ENCODE measurements at regions not wholly inside any gene's neighbourhood (a gene's known extent, or its start where the extent isn't known, plus 50 kb on each side); places are given as distances from the start of the nearest gene placed in this dataset.

DNA sequence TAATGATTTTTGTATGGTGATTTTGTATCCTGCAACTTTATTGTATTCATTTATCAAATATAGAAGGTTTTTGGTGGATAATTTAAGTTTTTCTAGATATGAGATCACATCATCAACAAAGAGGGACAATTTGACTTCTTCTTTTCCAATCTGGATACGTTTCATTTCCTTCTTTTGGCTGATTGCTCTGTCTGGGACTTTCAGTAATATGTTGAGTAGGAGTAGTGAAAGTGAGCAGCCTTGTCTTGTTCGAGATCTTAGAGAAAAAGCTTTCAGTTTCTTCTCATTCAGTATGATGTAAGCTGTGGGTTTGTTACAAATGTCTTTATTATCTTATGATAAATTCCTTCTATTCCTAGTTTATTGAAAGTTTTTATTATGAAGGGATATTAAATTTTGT is 352.0 kb upstream of the DACH1 start:
- no peaks in the 10 kb centered on the region for H3K27me3 ChIP-seq (replicated peaks)
- no peaks in the 10 kb centered on the region for H3K9me3 ChIP-seq (replicated peaks)
- no peaks in the 10 kb centered on the region for H3K36me3 ChIP-seq
- H3K4me1 ChIP-seq (replicated peaks) = no peaks in the 10 kb centered on the region
- no peak overlapping the region for H3K27ac ChIP-seq
- DNase-seq (ENCODE audit: low read depth in 1 of 2, low spot score in 2 of 2) = no peak
- no peak overlapping the region for H3K4me3 ChIP-seq

DNA sequence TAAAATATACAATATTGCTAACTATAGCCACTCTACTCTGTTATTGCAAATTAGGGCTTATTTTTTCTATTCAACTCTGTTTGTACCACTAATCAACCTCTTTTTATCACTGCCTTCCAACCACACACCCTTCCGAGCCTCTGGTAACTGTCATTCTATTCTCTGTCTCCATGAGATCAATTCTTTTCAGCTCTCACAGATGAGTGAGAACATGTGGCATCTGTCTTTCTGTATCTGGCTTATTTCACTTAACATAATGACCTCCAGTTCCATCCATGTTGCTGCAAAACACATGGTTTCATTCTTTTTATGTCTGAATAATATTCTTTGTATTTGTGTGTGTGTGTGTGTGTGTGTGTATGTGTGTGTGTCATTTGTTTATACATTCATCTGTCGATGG is 350.1 kb upstream of the DACH1 start:
- no peaks in the 10 kb centered on the region for H3K36me3 ChIP-seq
- no peaks in the 10 kb centered on the region for H3K27me3 ChIP-seq (replicated peaks)
- no peak overlapping the region for H3K4me3 ChIP-seq
- H3K4me1 ChIP-seq (replicated peaks) = no peaks in the 10 kb centered on the region
- no peak overlapping the region for H3K27ac ChIP-seq
- no peak for DNase-seq (ENCODE audit: low read depth in 1 of 2, low spot score in 2 of 2)
- no peaks in the 10 kb centered on the region for H3K9me3 ChIP-seq (replicated peaks)

DNA sequence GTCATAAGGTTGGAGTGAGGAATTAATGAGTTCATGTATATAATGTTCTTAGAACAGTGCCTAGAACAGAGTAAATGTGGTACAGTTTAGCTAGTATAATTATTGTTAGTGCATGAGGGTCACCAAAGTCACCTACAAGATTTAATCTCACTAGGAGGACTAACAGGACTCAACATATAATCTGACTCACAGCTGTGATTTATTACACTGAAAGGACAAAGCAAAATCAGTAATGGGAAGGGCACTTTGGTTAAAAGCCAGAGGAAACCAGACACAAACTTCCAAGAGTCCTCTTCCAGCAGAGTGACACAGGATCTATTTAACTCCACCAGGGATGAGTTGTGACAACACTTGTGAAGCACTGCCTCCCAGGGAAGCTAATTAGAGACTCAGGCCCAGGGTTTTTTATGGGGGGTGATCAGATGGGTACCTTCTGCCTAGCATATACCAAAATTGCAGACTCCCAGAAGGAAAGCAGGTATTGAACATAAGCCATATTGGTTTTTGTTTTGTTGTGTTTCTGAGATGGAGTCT is 341.2 kb upstream of the DACH1 start:
- Histone ChIP-seq H3K36me3 (no peaks in the 10 kb centered on the region), H3K27me3 (replicated peaks) (no peaks in the 10 kb centered on the region), H3K9me3 (replicated peaks) (no peaks in the 10 kb centered on the region), H3K4me1 (replicated peaks) (no peaks in the 10 kb centered on the region), H3K27ac (no peak overlapping the region), H3K4me3 (no peak overlapping the region)
- no peak for DNase-seq (ENCODE audit: low read depth in 1 of 2, low spot score in 2 of 2)

DNA sequence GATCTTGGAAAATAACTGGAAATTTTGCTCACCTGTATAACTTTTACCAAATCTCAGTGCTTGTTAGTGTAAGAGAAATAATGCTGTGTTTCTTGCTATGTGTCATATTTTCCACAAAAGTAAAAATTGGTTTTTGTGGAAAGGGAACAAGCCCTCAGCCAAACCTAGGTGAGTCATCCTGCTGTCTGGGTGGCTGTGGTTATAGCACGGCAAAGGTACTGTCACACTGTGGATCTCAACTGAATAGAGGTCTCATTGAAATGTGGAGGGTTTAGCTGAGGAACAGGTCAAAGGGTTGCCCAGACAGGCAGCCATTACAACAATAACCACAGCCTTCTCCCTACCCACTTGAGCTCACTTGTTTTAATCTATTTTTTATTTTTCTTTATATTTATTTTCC is 338.8 kb upstream of the DACH1 start:
- no peak overlapping the region for H3K27ac ChIP-seq
- DNase-seq (ENCODE audit: low read depth in 1 of 2, low spot score in 2 of 2) = no peak
- H3K9me3 ChIP-seq (replicated peaks) = no peaks in the 10 kb centered on the region

DNA sequence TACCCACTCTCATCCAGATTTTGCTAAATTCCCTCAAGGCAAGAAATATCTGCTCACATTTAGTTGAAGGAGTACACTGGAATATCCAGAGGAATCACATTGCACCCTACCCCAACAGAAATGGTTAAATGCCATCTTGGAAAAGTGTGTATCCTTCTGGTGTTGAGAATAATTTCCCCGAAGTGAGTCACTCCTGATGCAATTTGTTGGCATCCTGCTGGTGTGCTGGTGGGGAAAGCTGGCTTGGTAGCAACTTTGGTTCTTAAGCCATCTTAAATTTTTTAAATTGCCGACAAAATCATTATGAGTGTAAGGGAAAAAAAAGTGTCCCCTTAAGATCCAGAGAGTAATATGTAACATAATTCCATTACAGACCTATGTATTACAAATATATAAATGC is 337.3 kb upstream of the DACH1 start:
- Histone ChIP-seq H3K27me3 (replicated peaks) (no peaks in the 10 kb centered on the region), H3K27ac (no peak overlapping the region), H3K4me1 (replicated peaks) (no peaks in the 10 kb centered on the region), H3K9me3 (replicated peaks) (no peaks in the 10 kb centered on the region), H3K36me3 (no peaks in the 10 kb centered on the region), H3K4me3 (no peak overlapping the region)
- no peak for DNase-seq (ENCODE audit: low read depth in 1 of 2, low spot score in 2 of 2)

More for the DNA sequence above, 338.8 kb upstream of the DACH1 start:
- no peaks in the 10 kb centered on the region for H3K36me3 ChIP-seq
- no peak overlapping the region for H3K4me3 ChIP-seq
- no peaks in the 10 kb centered on the region for H3K27me3 ChIP-seq (replicated peaks)
- no peaks in the 10 kb centered on the region for H3K4me1 ChIP-seq (replicated peaks)

DNA sequence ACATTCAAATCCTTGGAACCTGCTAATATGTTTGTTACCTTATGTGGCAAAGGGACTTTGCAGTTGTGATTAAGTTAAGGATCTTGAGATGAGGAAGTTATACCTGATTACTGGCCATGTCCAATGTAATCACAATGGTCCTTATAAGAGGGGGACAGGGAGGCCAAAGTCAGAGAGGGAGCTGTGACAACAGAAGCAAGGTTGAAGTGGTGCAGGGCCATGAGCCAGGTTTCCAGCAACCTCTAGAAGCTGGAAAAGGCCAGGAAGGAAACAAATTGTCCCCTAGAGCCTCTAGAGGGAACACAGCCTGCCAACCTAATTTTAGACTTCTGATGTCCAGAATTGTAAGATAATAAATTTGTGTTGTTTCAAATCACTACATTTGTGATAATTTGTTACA is 334.7 kb upstream of the DACH1 start:
- Histone ChIP-seq H3K36me3 (no peaks in the 10 kb centered on the region), H3K27ac (no peak overlapping the region), H3K4me1 (replicated peaks) (no peaks in the 10 kb centered on the region), H3K4me3 (no peak overlapping the region), H3K27me3 (replicated peaks) (no peaks in the 10 kb centered on the region), H3K9me3 (replicated peaks) (no peaks in the 10 kb centered on the region)
- DNase-seq (ENCODE audit: low read depth in 1 of 2, low spot score in 2 of 2) = no peak

DNA sequence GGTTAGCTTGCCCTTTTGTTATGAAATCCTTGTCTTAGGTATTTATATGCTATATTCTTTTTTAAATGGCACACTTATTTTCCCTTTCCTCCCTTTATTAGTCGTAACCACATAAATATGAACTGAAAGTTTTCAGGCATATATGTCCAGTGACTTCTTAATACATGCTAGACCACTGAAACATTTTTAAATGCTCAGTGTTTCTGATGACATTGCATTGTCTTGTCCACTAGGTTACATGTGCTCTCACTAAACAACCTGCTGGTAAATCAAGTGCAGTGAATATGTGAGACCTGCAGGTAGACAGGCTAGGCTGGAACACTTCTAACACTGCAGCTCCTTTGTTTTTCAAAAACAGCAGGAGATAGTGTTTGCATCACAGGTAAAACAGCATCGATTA is 332.6 kb upstream of the DACH1 start:
- no peak for DNase-seq (ENCODE audit: low read depth in 1 of 2, low spot score in 2 of 2)

DNA sequence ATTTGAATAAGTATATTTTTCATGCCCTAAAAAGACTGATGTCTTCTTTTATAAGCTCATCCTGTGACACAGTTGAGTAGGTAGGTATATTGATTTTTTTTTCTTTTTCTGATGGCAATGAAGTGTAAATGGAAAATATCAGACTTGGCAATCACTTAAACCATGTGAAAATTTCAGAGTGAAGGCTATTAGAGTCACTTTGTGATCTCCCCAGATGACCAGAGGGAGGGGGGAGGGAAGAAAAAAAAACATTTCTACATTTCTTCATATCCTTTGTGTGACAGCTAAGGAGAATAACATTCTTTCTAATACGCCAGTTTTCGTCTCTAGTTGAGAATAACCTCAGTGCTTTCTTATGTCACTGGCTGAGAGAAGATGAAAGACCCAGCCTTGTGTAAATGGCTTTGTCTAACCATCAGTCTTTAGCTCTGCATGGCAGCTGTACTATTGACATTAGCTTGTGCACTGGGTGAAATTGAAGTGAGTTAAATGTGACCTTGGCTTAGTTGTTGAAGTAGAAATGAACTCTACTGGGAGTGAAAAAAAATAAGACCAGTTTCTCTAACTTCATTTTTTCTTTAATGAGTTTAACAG is 332.1 kb upstream of the DACH1 start:
- Histone ChIP-seq H3K9me3 (replicated peaks) (no peaks in the 10 kb centered on the region), H3K4me1 (replicated peaks) (no peaks in the 10 kb centered on the region), H3K36me3 (no peaks in the 10 kb centered on the region), H3K4me3 (no peak overlapping the region), H3K27ac (no peak overlapping the region), H3K27me3 (replicated peaks) (no peaks in the 10 kb centered on the region)
- DNase-seq (ENCODE audit: low read depth in 1 of 2, low spot score in 2 of 2) = no peak

More for the DNA sequence above, 332.6 kb upstream of the DACH1 start:
- H3K4me1 ChIP-seq (replicated peaks) = no peaks in the 10 kb centered on the region
- no peaks in the 10 kb centered on the region for H3K36me3 ChIP-seq
- no peaks in the 10 kb centered on the region for H3K9me3 ChIP-seq (replicated peaks)
- H3K27me3 ChIP-seq (replicated peaks) = no peaks in the 10 kb centered on the region
- H3K27ac ChIP-seq = no peak overlapping the region
- no peak overlapping the region for H3K4me3 ChIP-seq

DNA sequence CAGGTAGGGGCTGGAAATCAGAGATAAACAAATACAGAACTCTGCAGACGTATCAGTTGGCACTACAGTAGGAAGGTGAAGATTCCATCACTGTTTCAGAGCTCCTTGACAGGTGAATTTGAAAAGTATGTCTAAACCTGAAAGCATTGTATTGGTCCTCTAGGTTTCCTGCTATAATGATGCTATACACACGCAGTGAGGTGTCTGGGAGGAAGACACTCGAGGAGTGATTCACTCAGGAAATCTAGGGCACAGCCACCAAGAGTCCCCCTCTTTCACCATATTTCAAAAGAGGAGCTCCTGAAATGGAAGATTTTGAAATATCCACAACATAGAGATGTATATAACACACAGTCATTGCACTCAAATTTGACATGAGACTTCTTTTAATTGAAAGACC is 331.0 kb upstream of the DACH1 start:
- no peaks in the 10 kb centered on the region for H3K4me1 ChIP-seq (replicated peaks)
- no peaks in the 10 kb centered on the region for H3K36me3 ChIP-seq
- DNase-seq (ENCODE audit: low read depth in 1 of 2, low spot score in 2 of 2) = no peak
- H3K27me3 ChIP-seq (replicated peaks) = no peaks in the 10 kb centered on the region
- no peak overlapping the region for H3K4me3 ChIP-seq
- no peak overlapping the region for H3K27ac ChIP-seq
- H3K9me3 ChIP-seq (replicated peaks) = no peaks in the 10 kb centered on the region

DNA sequence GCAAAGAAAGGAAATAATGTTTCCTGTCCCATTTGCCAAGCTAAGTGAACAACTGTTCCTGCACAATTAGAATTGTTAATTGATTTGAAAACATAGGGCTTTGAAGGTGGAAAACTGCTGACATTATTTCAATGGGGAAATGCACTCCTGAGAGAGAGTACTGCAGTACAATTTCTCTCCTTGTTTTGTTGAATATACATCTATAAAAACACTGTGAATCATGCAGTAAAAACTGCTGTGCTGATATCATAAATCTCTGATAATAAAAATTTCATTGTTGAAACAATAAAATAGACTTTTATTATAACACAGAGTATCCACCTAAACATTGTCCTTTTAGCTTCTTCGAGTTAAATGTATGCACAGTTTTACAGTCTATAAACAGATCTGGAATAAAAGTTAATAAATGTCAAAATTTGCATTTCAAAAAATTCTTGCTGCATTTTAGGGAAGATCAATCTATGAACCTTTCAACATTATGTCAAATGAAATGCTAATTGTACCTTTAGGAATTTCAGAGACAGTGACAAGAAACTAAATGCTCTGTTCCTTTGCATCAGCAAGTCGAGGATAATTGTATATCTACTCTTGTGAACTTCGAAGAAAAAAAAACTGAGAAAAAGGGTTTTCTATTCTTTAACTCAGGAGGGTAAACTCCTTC is 328.2 kb upstream of the DACH1 start:
- H3K9me3 ChIP-seq (replicated peaks) = no peaks in the 10 kb centered on the region
- no peak overlapping the region for H3K4me3 ChIP-seq
- no peak overlapping the region for H3K27ac ChIP-seq
- H3K36me3 ChIP-seq = no peaks in the 10 kb centered on the region
- no peaks in the 10 kb centered on the region for H3K4me1 ChIP-seq (replicated peaks)
- no peak for DNase-seq (ENCODE audit: low read depth in 1 of 2, low spot score in 2 of 2)
- no peaks in the 10 kb centered on the region for H3K27me3 ChIP-seq (replicated peaks)

DNA sequence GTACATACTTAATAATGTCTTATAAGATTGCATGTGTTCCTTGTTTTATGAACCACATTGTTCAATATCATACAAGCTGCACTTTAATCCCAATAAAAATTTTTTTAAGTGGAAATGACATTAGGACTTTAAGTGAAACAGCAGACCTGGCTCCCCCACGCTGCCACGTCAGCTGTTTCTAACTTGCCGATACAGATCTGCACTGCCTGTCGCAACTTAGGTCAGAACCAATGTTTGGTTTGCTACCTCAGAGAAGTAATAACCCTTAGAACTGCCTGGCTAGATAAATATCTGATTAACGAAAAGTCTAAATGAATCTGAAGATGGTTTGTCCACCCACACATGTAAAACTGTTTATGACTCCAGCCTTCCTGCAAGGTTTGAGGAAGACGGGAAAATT is 327.5 kb upstream of the DACH1 start:
- Histone ChIP-seq H3K4me1 (replicated peaks) (no peaks in the 10 kb centered on the region), H3K4me3 (no peak overlapping the region), H3K36me3 (no peaks in the 10 kb centered on the region), H3K9me3 (replicated peaks) (no peaks in the 10 kb centered on the region), H3K27me3 (replicated peaks) (no peaks in the 10 kb centered on the region), H3K27ac (no peak overlapping the region)
- no peak for DNase-seq (ENCODE audit: low read depth in 1 of 2, low spot score in 2 of 2)

DNA sequence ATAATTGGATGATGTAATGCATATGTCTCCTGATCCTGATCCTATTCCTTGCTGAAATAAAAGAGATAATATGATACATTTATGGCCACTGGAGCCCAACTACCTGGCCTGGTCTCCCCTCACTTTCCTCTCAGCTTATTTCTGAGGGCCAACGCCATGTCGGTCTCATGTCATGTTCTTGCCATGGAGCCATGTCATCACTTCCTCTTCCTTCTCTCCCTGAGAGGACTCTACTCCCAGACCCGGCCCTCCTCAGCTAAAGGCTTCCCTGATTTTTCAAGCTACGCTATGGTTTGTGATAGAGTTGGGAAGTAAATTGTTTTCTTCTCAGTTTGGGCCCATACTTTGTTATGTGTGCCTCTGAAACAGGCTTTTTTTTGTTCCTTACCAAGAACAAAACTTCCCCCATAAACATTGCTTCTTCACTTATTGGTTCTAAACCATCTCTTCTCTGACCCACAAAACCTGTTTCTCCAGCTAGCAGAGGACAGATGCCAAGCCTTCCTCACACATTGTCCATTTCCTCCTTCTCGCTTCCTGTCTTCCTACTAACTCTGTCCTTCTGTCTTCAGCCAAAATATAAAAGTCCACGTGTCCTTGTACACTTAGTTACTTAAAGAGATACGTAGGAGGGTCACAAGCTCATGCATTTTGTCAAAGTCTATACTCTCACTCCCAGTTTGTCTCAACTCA is 319.9 kb upstream of the DACH1 start:
- Histone ChIP-seq H3K4me3 (no peak overlapping the region), H3K9me3 (replicated peaks) (no peaks in the 10 kb centered on the region), H3K4me1 (replicated peaks) (no peaks in the 10 kb centered on the region), H3K27me3 (replicated peaks) (no peaks in the 10 kb centered on the region), H3K36me3 (no peaks in the 10 kb centered on the region), H3K27ac (no peak overlapping the region)
- DNase-seq (ENCODE audit: low read depth in 1 of 2, low spot score in 2 of 2) = no peak

DNA sequence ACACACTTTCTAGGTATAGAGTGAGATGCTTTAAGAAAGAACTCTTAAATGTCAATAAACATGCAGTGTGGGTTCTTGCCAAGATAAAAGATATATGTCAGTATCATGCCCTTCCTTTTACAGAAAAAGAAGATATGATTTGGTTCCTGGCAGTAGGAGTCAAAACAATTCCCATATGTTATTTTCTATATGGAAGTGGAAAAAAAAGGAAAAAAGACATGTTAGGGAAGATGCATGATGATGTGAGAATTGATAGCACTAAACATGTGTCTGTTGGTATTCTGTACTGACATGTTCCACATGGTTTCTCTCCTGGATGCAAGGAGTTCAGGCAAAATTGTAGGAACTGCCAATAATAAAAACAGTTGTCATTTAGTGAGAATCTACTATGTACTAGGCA is 318.8 kb upstream of the DACH1 start:
- no peak for DNase-seq (ENCODE audit: low read depth in 1 of 2, low spot score in 2 of 2)
- no peaks in the 10 kb centered on the region for H3K9me3 ChIP-seq (replicated peaks)
- no peak overlapping the region for H3K4me3 ChIP-seq
- H3K4me1 ChIP-seq (replicated peaks) = no peaks in the 10 kb centered on the region
- no peaks in the 10 kb centered on the region for H3K36me3 ChIP-seq
- no peak overlapping the region for H3K27ac ChIP-seq
- no peaks in the 10 kb centered on the region for H3K27me3 ChIP-seq (replicated peaks)

DNA sequence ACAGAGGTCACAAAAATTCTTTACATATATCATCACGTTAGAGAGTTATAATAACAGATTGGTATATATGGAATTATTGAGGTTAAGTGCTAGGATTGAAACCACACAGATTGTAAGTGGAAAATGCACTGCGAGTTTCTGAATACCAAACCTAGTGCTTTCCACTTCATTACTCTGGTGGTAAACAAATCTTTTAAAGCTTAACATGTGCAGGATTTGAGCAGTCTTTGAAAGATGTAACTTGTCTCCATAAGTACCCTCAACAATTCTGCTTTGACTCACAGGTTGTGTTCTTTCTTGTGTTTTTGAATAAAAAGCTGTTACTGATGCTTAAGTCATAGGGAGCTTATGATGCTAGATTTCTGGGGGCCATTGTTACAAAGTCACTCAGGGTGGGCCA is 314.7 kb upstream of the DACH1 start:
- H3K27ac ChIP-seq = no peak overlapping the region
- H3K9me3 ChIP-seq (replicated peaks) = no peaks in the 10 kb centered on the region
- no peaks in the 10 kb centered on the region for H3K27me3 ChIP-seq (replicated peaks)
- no peaks in the 10 kb centered on the region for H3K36me3 ChIP-seq
- H3K4me3 ChIP-seq = no peak overlapping the region
- no peaks in the 10 kb centered on the region for H3K4me1 ChIP-seq (replicated peaks)
- no peak for DNase-seq (ENCODE audit: low read depth in 1 of 2, low spot score in 2 of 2)

Measured in SJSA1 (cell line).